ENCODE measurements at regions not wholly inside any gene's neighbourhood (a gene's known extent, or its start where the extent isn't known, plus 50 kb on each side); places are given as distances from the start of the nearest gene placed in this dataset.
"Not testable (repeated sequence)": the region's sequence is repeated elsewhere in the genome, so short reads cannot be mapped to it uniquely, and the experiment has no call there.

GRCh38 chr2:87542599-87543174 lies 205.2 kb upstream of the PLGLB2 start:
- TF ChIP-seq EZH2 (IDR thresholded peaks at IDR 0.05; ENCODE audit: insufficient read depth, poor library complexity, severe bottlenecking); EZH2phosphoT487 (IDR thresholded peaks at IDR 0.05; ENCODE audit: insufficient read depth, low read depth): not testable (repeated sequence)
